OCI-LY3 (cell line): ENCODE measurements at regions not wholly inside any gene's neighbourhood (a gene's known extent, or its start where the extent isn't known, plus 50 kb on each side); places are given as distances from the start of the nearest gene placed in this dataset.

Experiments
- EZH2phosphoT487 ChIP-seq: fragments of 200-600 bp; shearing (Covaris generic); IDR thresholded peaks from 2 replicates; pipeline ENCODE4 v1.6.1; 2018; ENCODE audit warnings: antibody characterized with exemption, mixed run types, low read depth
- TF ChIP-seq, protein P1 (sequence below): fragments of 200-600, 300-600 bp; sonication (generic); IDR thresholded peaks from 2 replicates; pipeline ENCODE4 v1.5.1; 2014; ENCODE audit warnings: antibody characterized with exemption, low read length, low read depth

- TF ChIP-seq, protein P1, sequence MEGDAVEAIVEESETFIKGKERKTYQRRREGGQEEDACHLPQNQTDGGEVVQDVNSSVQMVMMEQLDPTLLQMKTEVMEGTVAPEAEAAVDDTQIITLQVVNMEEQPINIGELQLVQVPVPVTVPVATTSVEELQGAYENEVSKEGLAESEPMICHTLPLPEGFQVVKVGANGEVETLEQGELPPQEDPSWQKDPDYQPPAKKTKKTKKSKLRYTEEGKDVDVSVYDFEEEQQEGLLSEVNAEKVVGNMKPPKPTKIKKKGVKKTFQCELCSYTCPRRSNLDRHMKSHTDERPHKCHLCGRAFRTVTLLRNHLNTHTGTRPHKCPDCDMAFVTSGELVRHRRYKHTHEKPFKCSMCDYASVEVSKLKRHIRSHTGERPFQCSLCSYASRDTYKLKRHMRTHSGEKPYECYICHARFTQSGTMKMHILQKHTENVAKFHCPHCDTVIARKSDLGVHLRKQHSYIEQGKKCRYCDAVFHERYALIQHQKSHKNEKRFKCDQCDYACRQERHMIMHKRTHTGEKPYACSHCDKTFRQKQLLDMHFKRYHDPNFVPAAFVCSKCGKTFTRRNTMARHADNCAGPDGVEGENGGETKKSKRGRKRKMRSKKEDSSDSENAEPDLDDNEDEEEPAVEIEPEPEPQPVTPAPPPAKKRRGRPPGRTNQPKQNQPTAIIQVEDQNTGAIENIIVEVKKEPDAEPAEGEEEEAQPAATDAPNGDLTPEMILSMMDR: no peak
- no peak for TF ChIP-seq EZH2phosphoT487
These were observed 424.2 kb downstream of the IRX1 start for GRCh38 chr5:4019841-4020240.
